ENCODE measurements at regions not wholly inside any gene's neighbourhood (a gene's known extent, or its start where the extent isn't known, plus 50 kb on each side); places are given as distances from the start of the nearest gene placed in this dataset.

DNA sequence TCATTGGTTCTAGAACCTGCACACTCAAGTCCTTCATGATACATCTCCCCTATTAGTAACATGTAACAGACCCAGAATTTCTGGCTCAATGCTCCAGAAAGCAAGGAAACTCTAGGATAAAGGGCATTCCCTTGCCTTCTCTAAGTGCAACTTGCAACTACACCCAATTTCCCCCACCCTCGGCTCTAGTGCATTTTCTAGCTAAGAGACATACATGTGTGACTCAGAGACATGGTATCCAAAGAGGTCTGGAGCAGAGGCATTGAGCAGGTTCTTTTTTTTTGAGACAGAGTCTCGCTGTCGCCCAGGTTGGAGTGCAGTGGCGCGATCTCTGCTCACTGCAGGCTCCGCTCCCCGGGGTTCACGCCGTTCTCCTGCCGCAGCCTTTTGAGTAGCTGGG is 132.9 kb downstream of the ZC3H11B start:
- DNase-seq (peak; percentile 74), ATAC-seq (peak; percentile 56)
- H3K27me3 ChIP-seq (ENCODE audit: low read length) = no peaks in the 10 kb centered on the region
- no peak overlapping the region for H2AFZ ChIP-seq (ENCODE audit: low read length)
- TF ChIP-seq, protein P1, sequence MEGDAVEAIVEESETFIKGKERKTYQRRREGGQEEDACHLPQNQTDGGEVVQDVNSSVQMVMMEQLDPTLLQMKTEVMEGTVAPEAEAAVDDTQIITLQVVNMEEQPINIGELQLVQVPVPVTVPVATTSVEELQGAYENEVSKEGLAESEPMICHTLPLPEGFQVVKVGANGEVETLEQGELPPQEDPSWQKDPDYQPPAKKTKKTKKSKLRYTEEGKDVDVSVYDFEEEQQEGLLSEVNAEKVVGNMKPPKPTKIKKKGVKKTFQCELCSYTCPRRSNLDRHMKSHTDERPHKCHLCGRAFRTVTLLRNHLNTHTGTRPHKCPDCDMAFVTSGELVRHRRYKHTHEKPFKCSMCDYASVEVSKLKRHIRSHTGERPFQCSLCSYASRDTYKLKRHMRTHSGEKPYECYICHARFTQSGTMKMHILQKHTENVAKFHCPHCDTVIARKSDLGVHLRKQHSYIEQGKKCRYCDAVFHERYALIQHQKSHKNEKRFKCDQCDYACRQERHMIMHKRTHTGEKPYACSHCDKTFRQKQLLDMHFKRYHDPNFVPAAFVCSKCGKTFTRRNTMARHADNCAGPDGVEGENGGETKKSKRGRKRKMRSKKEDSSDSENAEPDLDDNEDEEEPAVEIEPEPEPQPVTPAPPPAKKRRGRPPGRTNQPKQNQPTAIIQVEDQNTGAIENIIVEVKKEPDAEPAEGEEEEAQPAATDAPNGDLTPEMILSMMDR (conservative IDR thresholded peaks at IDR 0.05; ENCODE audit: low read depth, low read length) = no peak
- TF ChIP-seq EZH2phosphoT487 (IDR thresholded peaks at IDR 0.05; ENCODE audit: borderline replicate concordance, low read length) = no peak
- no peak for TF ChIP-seq EZH2 (IDR thresholded peaks at IDR 0.05; ENCODE audit: low read length, unreplicated experiment)
- H3K27ac ChIP-seq (ENCODE audit: low read length) = no peak overlapping the region
- ChIA-PET POLR2A (ENCODE audit: unreplicated experiment) (no interaction called here), CTCF (interaction anchor here (0.5 kb wide), 1 partner anchor 511 kb away, joined by 6 read pairs; no protein-coding TSS in a partner anchor)
- BruUV-seq (replicated peaks) = no TSS peak
- intact Hi-C loops (cut with micrococcal nuclease) = no loop called here
- H3K4me2 ChIP-seq (ENCODE audit: low read length) = no peak overlapping the region
- H3K79me2 ChIP-seq (ENCODE audit: low read length) = no peaks in the 10 kb centered on the region
- H3K36me3 ChIP-seq (ENCODE audit: low read depth, low read length) = no peaks in the 10 kb centered on the region
- no peaks in the 10 kb centered on the region for H3K9me2 ChIP-seq (replicated peaks; ENCODE audit: low read length)
- H4K20me1 ChIP-seq (ENCODE audit: low read length) = no peaks in the 10 kb centered on the region
- H3F3A ChIP-seq (ENCODE audit: low read length, unreplicated experiment) = no peaks in the 10 kb centered on the region
- H3K4me3 ChIP-seq (ENCODE audit: low read length) = no peak overlapping the region
- no peaks in the 10 kb centered on the region for H3K9me3 ChIP-seq (ENCODE audit: low read length)
- H3K4me1 ChIP-seq (ENCODE audit: insufficient read depth, low read length) = peaks cover 5% of the 10 kb centered on the region; the same call in 1 of the 2 replicates
- H3K9ac ChIP-seq (ENCODE audit: low read length) = no peak overlapping the region

DNA sequence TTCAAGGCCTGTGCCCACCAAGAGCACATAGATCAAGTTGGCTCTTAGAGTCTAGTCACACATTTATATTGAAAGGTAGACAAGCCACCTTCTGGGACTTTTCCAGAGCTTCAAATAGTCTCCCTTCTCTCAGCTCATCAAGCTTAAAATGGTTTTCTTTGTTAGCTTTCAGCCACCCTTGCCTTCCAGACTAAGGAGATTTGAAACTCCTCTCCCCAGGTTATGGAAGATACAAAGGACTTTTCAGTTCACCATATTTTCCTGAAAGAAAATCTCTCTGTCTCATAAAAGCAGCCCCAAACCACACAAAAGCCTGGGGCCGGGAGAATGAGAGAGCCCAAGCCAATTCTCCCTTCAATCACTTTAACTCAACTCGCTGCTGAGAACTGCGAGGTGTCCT is 134.1 kb downstream of the ZC3H11B start:
- ChIA-PET CTCF (no interaction called here), POLR2A (ENCODE audit: unreplicated experiment) (no interaction called here)
- BruUV-seq (replicated peaks) = no TSS peak
- no peak for TF ChIP-seq EZH2phosphoT487 (IDR thresholded peaks at IDR 0.05; ENCODE audit: borderline replicate concordance, low read length)
- no peak for TF ChIP-seq EZH2 (IDR thresholded peaks at IDR 0.05; ENCODE audit: low read length, unreplicated experiment)
- TF ChIP-seq, protein P1 (conservative IDR thresholded peaks at IDR 0.05; ENCODE audit: low read depth, low read length) = no peak
- H2AFZ ChIP-seq (ENCODE audit: low read length) = no peak overlapping the region
- no peaks in the 10 kb centered on the region for H3K79me2 ChIP-seq (ENCODE audit: low read length)
- ATAC-seq (no peak), DNase-seq (no peak)
- H3K27ac ChIP-seq (ENCODE audit: low read length) = no peak overlapping the region
- no peak overlapping the region for H3K4me2 ChIP-seq (ENCODE audit: low read length)
- H3K4me3 ChIP-seq (ENCODE audit: low read length) = no peak overlapping the region
- no peaks in the 10 kb centered on the region for H3K9me3 ChIP-seq (ENCODE audit: low read length)
- H3K9ac ChIP-seq (ENCODE audit: low read length) = no peak overlapping the region
- no peaks in the 10 kb centered on the region for H3K36me3 ChIP-seq (ENCODE audit: low read depth, low read length)
- no peaks in the 10 kb centered on the region for H4K20me1 ChIP-seq (ENCODE audit: low read length)
- no peaks in the 10 kb centered on the region for H3F3A ChIP-seq (ENCODE audit: low read length, unreplicated experiment)
- H3K27me3 ChIP-seq (ENCODE audit: low read length) = no peaks in the 10 kb centered on the region
- no peaks in the 10 kb centered on the region for H3K9me2 ChIP-seq (replicated peaks; ENCODE audit: low read length)
- H3K4me1 ChIP-seq (ENCODE audit: insufficient read depth, low read length) = peaks cover 5% of the 10 kb centered on the region; the same call in 1 of the 2 replicates
- intact Hi-C loops (cut with micrococcal nuclease) = no loop called here

DNA sequence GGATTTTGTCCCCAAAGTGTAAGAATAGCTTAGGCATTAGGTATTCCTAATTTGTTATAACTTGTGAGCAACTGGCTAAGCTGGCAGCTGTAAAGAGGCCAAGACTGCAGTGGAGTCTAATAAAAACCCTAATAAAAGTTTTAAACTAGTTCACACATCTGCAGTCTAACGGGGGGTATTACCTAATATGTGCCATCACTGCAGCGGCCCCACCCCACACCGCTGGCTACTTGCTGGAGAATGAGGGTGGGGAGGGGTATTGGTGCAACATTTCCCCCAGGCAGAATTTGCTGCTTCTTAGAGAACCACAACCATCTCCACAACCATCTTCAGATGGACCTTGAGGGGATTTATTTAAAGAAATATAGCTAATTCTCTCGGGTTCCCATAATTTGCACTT is 135.0 kb downstream of the ZC3H11B start:
- peak; percentile 29 for ATAC-seq
- ChIA-PET POLR2A (ENCODE audit: unreplicated experiment) (no interaction called here), CTCF (no interaction called here)
- H2AFZ ChIP-seq (ENCODE audit: low read length) = no peak overlapping the region
- no peaks in the 10 kb centered on the region for H3K9me2 ChIP-seq (replicated peaks; ENCODE audit: low read length)
- TF ChIP-seq, protein P1 (conservative IDR thresholded peaks at IDR 0.05; ENCODE audit: low read depth, low read length) = no peak
- no peak for TF ChIP-seq EZH2 (IDR thresholded peaks at IDR 0.05; ENCODE audit: low read length, unreplicated experiment)
- TF ChIP-seq EZH2phosphoT487 (IDR thresholded peaks at IDR 0.05; ENCODE audit: borderline replicate concordance, low read length) = no peak
- DNase-seq = no peak
- H3K27ac ChIP-seq (ENCODE audit: low read length) = no peak overlapping the region
- BruUV-seq (replicated peaks) = no TSS peak
- H3K79me2 ChIP-seq (ENCODE audit: low read length) = no peaks in the 10 kb centered on the region
- H3K4me1 ChIP-seq (ENCODE audit: insufficient read depth, low read length) = peaks cover 5% of the 10 kb centered on the region; the same call in 1 of the 2 replicates
- H3K4me3 ChIP-seq (ENCODE audit: low read length) = no peak overlapping the region
- H4K20me1 ChIP-seq (ENCODE audit: low read length) = no peaks in the 10 kb centered on the region
- H3K9me3 ChIP-seq (ENCODE audit: low read length) = no peaks in the 10 kb centered on the region
- no peak overlapping the region for H3K9ac ChIP-seq (ENCODE audit: low read length)
- H3K36me3 ChIP-seq (ENCODE audit: low read depth, low read length) = no peaks in the 10 kb centered on the region
- H3F3A ChIP-seq (ENCODE audit: low read length, unreplicated experiment) = no peaks in the 10 kb centered on the region
- no peak overlapping the region for H3K4me2 ChIP-seq (ENCODE audit: low read length)
- intact Hi-C loops (cut with micrococcal nuclease) = no loop called here
- no peaks in the 10 kb centered on the region for H3K27me3 ChIP-seq (ENCODE audit: low read length)

Data from PC-3 (cell line).